GM12878 (cell line): ENCODE measurements at regions not wholly inside any gene's neighbourhood (a gene's known extent, or its start where the extent isn't known, plus 50 kb on each side); places are given as distances from the start of the nearest gene placed in this dataset.

Source experiments
- BCL11A ChIP-seq: IDR thresholded peaks from 2 replicates; pipeline ENCODE4 v1.6.1; 2011; ENCODE audit warnings: low read depth, low read length
- CBX5 ChIP-seq: sonication (generic); IDR thresholded peaks from 2 replicates; pipeline ENCODE4 v1.6.1; 2016; ENCODE audit warnings: low read depth, moderate library complexity, mild to moderate bottlenecking, inconsistent platforms
- CEBPB ChIP-seq, 2 experiments: fragments of 150-350 bp in 1 of 2; IDR thresholded peaks; 2 replicates each; pipeline ENCODE4 v1.6.1; 2012 to 2014; ENCODE audit warnings: low read depth in 2 of 2, low read length in 2 of 2, borderline replicate concordance in 1 of 2, inconsistent platforms in 1 of 2
- CHD4 ChIP-seq: fragments of 200-600 bp; sonication (generic); IDR thresholded peaks from 2 replicates; pipeline ENCODE4 v1.6.1; 2016; ENCODE audit warnings: mild to moderate bottlenecking
- EGR1 ChIP-seq, 2 experiments: IDR thresholded peaks; 1 replicate in 1 of 2; 2 replicates in 1 of 2; pipeline ENCODE4 v1.6.1; 2011 to 2012; ENCODE audit warnings: low read depth in 2 of 2, low read length in 2 of 2, borderline replicate concordance in 1 of 2, mild to moderate bottlenecking in 1 of 2, moderate library complexity in 1 of 2
- EP300 ChIP-seq, 2 experiments: fragments of 150-350 bp in 1 of 2; IDR thresholded peaks; 2 replicates each; pipeline ENCODE4 v1.6.1; 2011 to 2012; ENCODE audit warnings: low read depth in 2 of 2, low read length in 2 of 2, borderline replicate concordance in 1 of 2, improper control_type of control experiment in 1 of 2, inconsistent platforms in 1 of 2; ENCODE audit not compliant: control insufficient read depth in 1 of 2
- EZH2 ChIP-seq: IDR thresholded peaks from 2 replicates; pipeline ENCODE4 v1.6.1; 2012; ENCODE audit warnings: low read depth, mild to moderate bottlenecking, control low read depth, inconsistent platforms, low read length, borderline replicate concordance; ENCODE audit not compliant: control insufficient read depth
- LARP7 ChIP-seq: fragments of 450-650 bp; IDR thresholded peaks from 2 replicates; pipeline ENCODE4 v1.6.1; 2017; ENCODE audit warnings: mild to moderate bottlenecking
- TF ChIP-seq, protein P1 (sequence below), 3 experiments: IDR thresholded peaks in 2 of 3; conservative IDR thresholded peaks in 1 of 3; 2 replicates each; pipeline ENCODE4 v1.5.1; 2011; ENCODE audit warnings: low read depth in 3 of 3, low read length in 3 of 3, mild to moderate bottlenecking in 3 of 3, control low read depth in 2 of 3, moderate library complexity in 2 of 3, inconsistent platforms in 1 of 3, mixed read lengths in 1 of 3; ENCODE audit not compliant: control insufficient read depth in 2 of 3, insufficient read depth in 1 of 3; ENCODE audit errors: extremely low read depth in 1 of 3
- TF ChIP-seq, protein P2 (sequence below): fragments of 450-650 bp; IDR thresholded peaks from 2 replicates; pipeline ENCODE4 v1.6.1; 2018; ENCODE audit warnings: borderline replicate concordance, mild to moderate bottlenecking; ENCODE audit not compliant: partially characterized antibody

DNA sequence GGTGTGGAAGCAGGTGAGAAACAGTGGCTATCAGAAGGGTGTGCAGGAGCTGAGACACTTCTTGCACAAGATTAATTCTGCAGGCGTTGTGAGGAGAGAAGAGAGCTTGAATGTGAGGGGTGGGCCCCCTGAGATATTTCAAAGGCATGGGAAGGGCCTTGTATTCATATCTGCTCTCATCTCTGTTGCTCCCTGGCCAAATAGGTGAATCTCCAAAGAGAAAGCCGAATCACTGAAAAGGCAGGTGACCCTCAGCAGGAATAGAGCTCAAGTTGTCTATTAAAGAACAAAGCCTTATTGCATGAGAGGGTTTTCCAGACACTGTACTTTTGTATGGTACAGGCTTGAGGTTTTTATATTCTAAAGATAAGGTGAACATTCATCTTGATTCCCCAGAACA, 373.1 kb downstream of the TMEM114 start:
- TF ChIP-seq BCL11A (no peak), EZH2 (no peak), LARP7 (no peak), CEBPB (IDR thresholded peaks at IDR 0.05; ENCODE audit: borderline replicate concordance in 1 of 2, low read depth in 2 of 2, low read length in 2 of 2) (no peak), CHD4 (no peak), EP300 (IDR thresholded peaks at IDR 0.05; ENCODE audit: borderline replicate concordance in 1 of 2, control insufficient read depth in 1 of 2, low read depth in 2 of 2, low read length in 2 of 2) (no peak), CBX5 (no peak), EGR1 (IDR thresholded peaks at IDR 0.05; ENCODE audit: borderline replicate concordance in 1 of 2, low read depth in 2 of 2, low read length in 2 of 2) (no peak)
- TF ChIP-seq, protein P1, sequence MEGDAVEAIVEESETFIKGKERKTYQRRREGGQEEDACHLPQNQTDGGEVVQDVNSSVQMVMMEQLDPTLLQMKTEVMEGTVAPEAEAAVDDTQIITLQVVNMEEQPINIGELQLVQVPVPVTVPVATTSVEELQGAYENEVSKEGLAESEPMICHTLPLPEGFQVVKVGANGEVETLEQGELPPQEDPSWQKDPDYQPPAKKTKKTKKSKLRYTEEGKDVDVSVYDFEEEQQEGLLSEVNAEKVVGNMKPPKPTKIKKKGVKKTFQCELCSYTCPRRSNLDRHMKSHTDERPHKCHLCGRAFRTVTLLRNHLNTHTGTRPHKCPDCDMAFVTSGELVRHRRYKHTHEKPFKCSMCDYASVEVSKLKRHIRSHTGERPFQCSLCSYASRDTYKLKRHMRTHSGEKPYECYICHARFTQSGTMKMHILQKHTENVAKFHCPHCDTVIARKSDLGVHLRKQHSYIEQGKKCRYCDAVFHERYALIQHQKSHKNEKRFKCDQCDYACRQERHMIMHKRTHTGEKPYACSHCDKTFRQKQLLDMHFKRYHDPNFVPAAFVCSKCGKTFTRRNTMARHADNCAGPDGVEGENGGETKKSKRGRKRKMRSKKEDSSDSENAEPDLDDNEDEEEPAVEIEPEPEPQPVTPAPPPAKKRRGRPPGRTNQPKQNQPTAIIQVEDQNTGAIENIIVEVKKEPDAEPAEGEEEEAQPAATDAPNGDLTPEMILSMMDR (IDR thresholded peaks at IDR 0.05 in 2 of 3, conservative IDR thresholded peaks at IDR 0.05 in 1 of 3; ENCODE audit: control insufficient read depth in 2 of 3, extremely low read depth in 1 of 3, insufficient read depth in 1 of 3, low read depth in 3 of 3, low read length in 3 of 3), result no peak
- TF ChIP-seq, protein P2, sequence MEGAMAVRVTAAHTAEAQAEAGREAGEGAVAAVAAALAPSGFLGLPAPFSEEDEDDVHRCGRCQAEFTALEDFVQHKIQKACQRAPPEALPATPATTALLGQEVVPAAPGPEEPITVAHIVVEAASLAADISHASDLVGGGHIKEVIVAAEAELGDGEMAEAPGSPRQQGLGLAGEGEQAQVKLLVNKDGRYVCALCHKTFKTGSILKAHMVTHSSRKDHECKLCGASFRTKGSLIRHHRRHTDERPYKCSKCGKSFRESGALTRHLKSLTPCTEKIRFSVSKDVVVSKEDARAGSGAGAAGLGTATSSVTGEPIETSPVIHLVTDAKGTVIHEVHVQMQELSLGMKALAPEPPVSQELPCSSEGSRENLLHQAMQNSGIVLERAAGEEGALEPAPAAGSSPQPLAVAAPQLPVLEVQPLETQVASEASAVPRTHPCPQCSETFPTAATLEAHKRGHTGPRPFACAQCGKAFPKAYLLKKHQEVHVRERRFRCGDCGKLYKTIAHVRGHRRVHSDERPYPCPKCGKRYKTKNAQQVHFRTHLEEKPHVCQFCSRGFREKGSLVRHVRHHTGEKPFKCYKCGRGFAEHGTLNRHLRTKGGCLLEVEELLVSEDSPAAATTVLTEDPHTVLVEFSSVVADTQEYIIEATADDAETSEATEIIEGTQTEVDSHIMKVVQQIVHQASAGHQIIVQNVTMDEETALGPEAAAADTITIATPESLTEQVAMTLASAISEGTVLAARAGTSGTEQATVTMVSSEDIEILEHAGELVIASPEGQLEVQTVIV, result no peak
